Posterior vena cava (tissue), 2 donors: ENCODE measurements at regions not wholly inside any gene's neighbourhood (a gene's known extent, or its start where the extent isn't known, plus 50 kb on each side); places are given as distances from the start of the nearest gene placed in this dataset.

Experiments
- DNase-seq: peaks from one replicate; pipeline ENCODE4 v3.0.0-alpha.2; 2020; ENCODE audit warnings: low spot score
- intact Hi-C, 2 donors: fragments of 100-400 bp; cut with DNase I; formaldehyde crosslinking; loops; one replicate each; pipeline versions ENCODE4 v1.14.1 to v1.14.2; 2022 to 2023
- donor health status: DM: yes; HTN: yes; CAD: no.
- donor health status: DM: yes; HTN: yes; CAD: no.

- DNase-seq = no peak
- intact Hi-C loops = loop anchor here in 1 of 2 donors (10.0 kb wide), 1 partner anchor 180 kb away; no protein-coding TSS in a partner anchor
These were observed 50.6 kb upstream of the SMNDC1 start for GRCh38 chr10:110355141-110355831.

GRCh38 chr10:110355922-110356627 lies 51.4 kb upstream of the SMNDC1 start:
- intact Hi-C loops = loop anchor here in 1 of 2 donors (10.0 kb wide), 1 partner anchor 179 kb away; no protein-coding TSS in a partner anchor
- no peak for DNase-seq

GRCh38 chr10:110356628-110357245 lies 52.0 kb upstream of the SMNDC1 start:
- intact Hi-C loops = loop anchor here in 1 of 2 donors (10.0 kb wide), 1 partner anchor 178 kb away; no protein-coding TSS in a partner anchor
- DNase-seq = no peak

- intact Hi-C loops = loop anchor here in 1 of 2 donors (10.0 kb wide), 1 partner anchor 177 kb away; no protein-coding TSS in a partner anchor
- no peak for DNase-seq
These were observed 52.6 kb upstream of the SMNDC1 start for GRCh38 chr10:110357252-110357780.

GRCh38 chr10:110357871-110358270 lies 53.2 kb upstream of the SMNDC1 start:
- no peak for DNase-seq
- intact Hi-C loops = loop anchor here in 1 of 2 donors (10.0 kb wide), 1 partner anchor 177 kb away; no protein-coding TSS in a partner anchor

GRCh38 chr10:110358278-110358677 lies 53.6 kb upstream of the SMNDC1 start:
- intact Hi-C loops = loop anchor here in 1 of 2 donors (10.0 kb wide), 1 partner anchor 177 kb away; no protein-coding TSS in a partner anchor
- DNase-seq = no peak

GRCh38 chr10:110358869-110359629 lies 54.3 kb upstream of the SMNDC1 start:
- DNase-seq = no peak
- intact Hi-C loops = loop anchor here in 1 of 2 donors (10.0 kb wide), 1 partner anchor 176 kb away; no protein-coding TSS in a partner anchor

- no peak for DNase-seq
- intact Hi-C loops = no loop called here
These were observed 56.2 kb upstream of the SMNDC1 start for GRCh38 chr10:110360857-110361474.

- intact Hi-C loops = no loop called here
- DNase-seq = no peak
These were observed 57.2 kb upstream of the SMNDC1 start for GRCh38 chr10:110361800-110362456.

GRCh38 chr10:110363572-110364411 lies 59.1 kb upstream of the SMNDC1 start:
- intact Hi-C loops = no loop called here
- DNase-seq = no peak

- no peak for DNase-seq
- intact Hi-C loops = no loop called here
These were observed 59.8 kb upstream of the SMNDC1 start for GRCh38 chr10:110364531-110364937.

GRCh38 chr10:110365356-110366143 lies 60.8 kb upstream of the SMNDC1 start:
- intact Hi-C loops = no loop called here
- no peak for DNase-seq

- intact Hi-C loops = no loop called here
- no peak for DNase-seq
These were observed 61.9 kb upstream of the SMNDC1 start for GRCh38 chr10:110366635-110367034.

GRCh38 chr10:110368002-110368401 lies 63.3 kb upstream of the SMNDC1 start:
- intact Hi-C loops = no loop called here
- DNase-seq = no peak

- intact Hi-C loops = no loop called here
- DNase-seq = no peak
These were observed 63.8 kb upstream of the SMNDC1 start for GRCh38 chr10:110368556-110368955.

- no peak for DNase-seq
These were observed 65.3 kb upstream of the SMNDC1 start for GRCh38 chr10:110370006-110370405.

More at GRCh38 chr10:110370006-110370405, 65.3 kb upstream of the SMNDC1 start:
- intact Hi-C loops = no loop called here
